T-helper 1 cell (primary cell): ENCODE measurements at regions not wholly inside any gene's neighbourhood (a gene's known extent, or its start where the extent isn't known, plus 50 kb on each side); places are given as distances from the start of the nearest gene placed in this dataset.
"Not testable (repeated sequence)": the region's sequence is repeated elsewhere in the genome, so short reads cannot be mapped to it uniquely, and the experiment has no call there.

Experiments used
- DNase-seq, 5 donors: peaks; one replicate each; pipeline ENCODE4 v3.0.0-alpha.2; 2012 to 2020

DNA sequence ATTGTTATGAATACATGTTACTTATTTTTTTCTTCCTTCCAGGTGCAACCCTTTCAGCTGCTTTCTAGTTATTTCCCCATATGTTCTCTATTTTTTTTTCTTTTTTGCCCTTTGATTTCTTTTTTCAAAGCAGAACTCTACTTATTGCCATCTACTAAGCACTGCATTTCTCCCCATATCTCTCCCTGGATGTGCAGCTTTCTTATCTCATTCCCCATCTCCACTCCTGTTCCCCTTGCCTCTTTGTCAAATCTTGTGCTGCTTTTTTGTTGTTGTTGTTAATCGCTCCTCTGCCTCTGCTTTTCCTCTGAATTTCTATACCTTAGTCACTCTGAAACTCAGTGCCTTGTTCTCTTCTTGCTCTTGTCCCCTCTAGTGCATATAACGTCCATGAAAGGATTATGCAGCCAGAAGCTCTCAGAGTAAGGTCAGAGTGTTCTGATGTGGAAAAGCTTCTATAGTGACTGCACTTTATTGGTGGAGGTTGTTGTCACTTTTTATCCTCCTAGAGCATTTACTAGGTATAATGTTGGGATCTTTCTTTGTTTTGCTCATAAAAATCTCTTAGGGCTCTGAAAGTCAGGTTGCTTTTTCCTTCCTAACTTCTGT, 51.1 kb upstream of the JADE1 start:
- no peak for DNase-seq

DNA sequence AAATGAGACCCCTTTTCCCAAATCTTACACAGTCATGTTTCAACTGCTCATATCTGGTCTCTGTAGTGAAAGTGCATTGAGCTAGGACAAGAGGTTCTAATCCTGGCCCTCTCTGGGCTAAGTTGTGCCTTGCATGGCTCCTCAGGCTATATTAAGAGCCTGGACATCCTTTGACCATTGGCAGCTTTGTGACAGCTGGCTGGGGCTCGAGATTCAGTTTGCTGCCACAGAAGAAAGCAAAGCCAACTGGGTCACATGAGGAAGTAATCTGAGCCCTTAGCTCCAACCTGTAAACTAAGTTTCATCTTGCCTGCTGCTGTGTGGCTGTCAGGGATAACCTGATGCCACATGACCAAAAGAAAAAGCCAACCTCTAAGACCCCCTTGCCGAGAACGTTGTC, 51.8 kb upstream of the JADE1 start:
- no peak for DNase-seq

DNA sequence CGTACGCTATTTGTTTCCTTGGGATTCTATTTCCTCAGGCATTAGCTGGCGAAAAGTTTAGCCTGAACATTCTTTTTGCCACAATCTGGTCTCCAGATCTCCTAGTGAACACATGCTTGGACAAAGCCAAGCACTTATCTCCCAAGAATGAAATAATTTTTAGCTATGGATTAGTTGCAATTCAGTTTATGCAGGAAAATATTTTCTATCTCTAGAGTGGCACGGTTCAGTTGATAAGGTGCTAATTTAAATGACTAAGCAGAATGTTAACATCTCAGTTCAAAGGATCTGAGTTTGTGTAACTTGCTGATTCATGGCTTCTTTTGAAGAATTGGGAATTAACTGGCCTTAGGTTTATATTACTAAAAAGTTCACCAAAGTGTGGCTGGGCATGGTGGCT, 58.1 kb upstream of the JADE1 start:
- DNase-seq, result no peak

DNA sequence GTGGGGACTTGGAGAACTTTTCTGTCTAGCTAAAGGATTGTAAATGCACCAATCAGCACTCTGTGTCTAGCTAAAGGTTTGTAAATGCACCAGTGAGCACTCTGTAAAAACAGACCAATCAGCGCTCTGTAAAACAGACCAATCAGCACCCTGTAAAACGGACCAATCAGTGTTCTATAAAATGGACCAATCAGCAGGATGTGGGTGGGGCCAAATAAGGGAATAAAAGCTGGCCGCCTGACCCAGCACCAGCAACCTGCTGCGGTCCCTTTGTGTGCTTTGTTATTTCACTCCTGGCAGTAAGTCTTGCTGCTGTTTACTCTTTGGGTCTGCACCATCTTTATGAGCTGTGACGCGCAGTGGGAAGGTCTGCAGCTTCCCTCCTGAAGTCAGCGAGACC, 67.8 kb upstream of the JADE1 start:
- DNase-seq, result not testable (repeated sequence)

DNA sequence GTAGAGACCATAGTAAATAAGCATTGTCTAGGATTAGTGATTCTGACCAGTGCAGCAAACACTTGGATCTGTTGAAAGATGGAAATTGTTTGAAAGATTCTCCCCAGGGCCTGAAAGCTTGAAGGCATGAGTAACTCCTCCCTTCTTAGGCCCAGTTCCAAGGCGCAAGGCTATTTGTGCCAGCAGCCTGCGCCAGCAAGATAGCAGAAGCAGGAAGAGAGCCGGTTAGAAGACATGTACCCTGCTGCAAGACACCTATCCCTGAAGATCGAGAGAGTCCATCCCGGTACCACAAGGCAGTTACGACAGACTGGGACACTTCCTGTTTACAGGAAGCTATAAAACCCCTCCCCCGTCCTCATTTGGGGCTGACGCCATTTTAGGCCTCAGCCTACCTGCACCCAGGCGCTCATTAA, 72.4 kb upstream of the JADE1 start:
- DNase-seq, result no peak

DNA sequence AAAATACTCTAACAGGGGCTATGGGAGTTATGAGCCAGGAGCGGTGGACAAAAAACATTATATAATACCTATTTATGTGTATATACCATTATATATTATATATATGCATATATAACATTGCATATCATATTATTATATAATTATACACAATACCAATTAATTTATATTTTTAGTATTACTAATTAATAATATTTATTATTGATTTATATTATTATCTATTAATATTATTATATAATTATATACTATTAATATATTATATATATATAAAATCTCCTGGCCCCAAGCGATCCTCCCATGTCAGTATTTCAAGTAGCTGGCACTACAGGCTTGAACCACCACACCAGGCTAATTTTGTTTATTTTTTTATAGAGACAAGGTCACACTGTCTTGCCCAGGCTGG, 73.8 kb upstream of the JADE1 start:
- no peak for DNase-seq

DNA sequence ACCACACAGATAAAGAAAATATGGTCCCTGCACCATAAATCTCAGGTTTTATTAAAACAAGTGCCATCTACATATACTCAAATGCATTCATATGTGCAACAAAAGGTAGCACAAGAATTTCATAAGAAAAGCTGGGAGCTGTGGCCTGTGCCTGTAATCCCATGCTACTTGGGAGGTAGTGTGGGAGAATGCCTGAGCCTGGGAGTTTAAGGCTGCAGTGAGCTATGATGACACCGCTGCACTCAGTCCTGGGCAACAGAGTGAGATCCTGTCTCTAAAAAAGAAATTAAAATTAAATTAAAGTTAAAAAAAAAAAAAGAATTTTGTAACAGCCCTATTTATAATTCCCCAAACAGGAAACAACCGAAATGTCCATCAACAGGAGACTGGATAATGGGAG, 81.3 kb upstream of the JADE1 start:
- no peak for DNase-seq

DNA sequence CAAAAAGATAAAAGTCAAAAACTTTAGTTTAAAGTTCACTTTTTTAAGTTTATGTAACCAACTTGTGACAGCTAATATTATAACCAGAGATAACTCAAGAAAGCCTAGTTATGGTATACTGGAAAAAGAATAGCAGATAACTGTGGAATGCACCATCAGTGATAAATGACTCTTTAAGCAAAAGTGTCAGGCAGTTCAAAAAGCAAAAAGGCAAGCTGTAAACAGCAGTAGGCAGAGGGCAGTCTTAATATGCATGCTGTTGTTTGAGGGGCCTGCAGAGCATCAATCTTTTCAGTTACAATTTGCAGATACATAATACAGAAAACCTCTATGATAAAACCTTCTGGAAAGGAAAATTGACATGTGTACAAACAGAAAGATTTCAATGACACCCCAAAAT, 81.8 kb upstream of the JADE1 start:
- no peak for DNase-seq

DNA sequence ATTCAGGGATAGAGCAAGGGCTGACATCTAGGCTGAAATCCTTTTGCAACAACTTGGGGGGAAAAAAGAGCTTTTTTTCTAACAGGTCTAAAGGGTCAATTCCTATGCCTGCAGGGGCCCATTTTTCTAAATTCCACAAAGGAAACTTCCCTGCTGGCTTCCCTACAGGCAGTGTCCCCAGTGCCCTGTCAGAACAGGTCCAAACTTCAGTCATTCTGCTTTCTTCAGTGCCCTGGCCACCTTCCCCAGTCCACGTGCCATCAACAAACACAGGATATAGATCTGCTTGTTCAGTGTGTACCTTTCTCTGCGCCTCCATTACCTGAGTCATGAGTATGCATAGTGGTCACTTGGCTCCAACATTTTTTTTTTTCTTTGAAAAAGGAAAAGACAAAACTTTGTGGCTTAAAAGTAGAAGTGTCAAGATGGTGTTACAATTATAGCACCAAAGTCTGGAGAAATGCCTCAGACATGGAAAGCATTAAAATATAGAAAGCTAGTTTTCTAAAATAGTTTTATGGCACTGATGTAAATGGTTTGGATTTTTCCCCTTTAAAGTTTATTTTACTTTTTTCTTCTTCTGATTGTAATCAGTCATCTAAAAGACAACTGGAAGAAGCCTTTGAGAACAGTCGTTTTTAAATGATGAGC, 84.0 kb upstream of the JADE1 start:
- DNase-seq, result no peak

DNA sequence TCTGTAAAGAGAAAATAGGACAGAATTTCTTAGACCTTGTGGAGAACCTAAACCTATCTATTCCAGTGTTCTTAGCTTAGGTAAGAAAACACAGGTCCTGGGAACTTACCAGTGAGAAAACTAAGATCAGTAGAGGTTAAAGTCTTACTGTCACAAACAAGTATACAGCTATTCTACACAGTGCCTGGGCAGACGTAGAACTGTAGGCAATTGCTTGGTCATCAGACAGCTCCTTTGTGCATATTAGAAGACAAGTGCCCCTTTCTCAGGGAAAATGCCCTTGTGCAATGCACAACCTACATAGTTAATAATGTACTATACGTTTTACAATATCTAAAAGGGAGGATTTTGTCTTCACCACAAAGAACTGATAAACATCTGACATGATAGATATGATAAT, 86.6 kb upstream of the JADE1 start:
- no peak for DNase-seq

DNA sequence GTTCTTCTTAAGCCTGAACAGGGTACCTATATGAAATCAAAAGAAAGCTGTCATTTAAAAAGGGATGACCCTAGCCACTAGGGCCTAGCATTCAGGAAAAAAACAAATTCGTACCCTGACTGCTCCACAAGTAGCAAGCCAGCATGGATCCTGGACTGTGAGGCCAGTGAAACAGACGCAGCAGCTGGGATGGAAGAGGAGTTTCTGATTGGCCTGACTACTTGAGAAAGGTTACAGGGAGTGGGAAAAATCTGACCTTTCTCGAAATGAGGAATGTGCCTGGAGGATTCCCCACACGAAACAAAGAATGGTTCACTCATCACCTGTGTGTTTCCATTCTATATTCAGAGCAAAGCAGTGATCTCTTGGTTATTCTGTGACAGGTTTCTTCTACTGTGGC, 87.6 kb upstream of the JADE1 start:
- DNase-seq, result no peak

DNA sequence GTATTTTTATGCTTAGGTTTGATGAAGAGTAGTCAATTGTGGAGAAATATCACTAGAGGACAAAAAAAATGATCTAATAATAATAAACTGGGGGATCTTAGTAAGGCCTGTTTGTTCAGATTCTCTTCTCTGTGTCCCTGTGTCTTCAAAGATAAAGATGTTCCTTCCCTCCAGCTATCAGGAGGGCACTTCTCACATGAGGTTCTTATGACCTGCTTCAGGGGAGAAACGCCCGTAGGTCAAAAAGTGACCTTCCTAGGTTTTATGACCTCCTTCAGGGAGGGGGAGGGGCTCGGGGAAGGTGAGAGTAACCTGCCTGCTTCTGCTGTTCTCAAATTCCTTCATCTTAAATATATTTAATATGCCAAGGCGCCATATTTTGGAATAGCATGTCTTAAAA, 89.2 kb upstream of the JADE1 start:
- DNase-seq, result no peak

DNA sequence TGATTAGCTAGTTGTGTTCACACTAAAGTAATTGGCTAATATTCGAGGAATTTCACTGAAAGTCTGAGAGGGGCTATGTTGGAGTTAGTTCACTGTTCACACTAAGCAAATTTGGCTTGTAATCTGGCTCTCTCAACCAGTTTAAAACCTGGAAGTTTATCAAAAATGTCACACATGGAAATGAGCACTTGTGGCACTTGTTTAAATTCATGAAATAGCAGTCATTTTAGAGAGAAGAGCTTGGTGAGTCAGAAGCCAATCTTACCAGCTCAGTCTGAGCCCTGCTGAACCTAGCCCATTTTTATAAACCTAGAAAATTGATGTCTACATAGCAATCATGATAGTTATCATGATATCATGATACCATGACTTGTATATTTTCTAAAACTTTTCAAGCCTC, 90.7 kb upstream of the JADE1 start:
- no peak for DNase-seq

DNA sequence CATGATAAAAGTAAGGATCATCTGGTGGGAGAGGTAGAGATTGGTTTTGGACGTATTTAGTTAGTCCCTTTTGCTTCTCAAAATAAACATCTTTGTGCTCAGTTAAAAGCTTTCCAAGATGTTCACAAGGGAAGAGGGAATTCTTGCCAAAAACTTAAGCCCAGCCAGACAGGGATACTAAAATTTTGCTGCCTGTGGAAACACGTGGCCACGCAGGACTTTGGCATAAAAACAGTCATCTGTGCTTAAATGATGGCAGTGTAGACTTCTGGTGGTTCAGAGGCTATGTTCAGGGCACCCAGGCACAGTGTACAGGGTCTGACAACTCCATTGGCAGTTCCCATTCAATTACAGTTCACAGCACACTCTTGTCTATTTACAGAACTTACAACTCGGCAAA, 93.2 kb upstream of the JADE1 start:
- DNase-seq, result no peak

DNA sequence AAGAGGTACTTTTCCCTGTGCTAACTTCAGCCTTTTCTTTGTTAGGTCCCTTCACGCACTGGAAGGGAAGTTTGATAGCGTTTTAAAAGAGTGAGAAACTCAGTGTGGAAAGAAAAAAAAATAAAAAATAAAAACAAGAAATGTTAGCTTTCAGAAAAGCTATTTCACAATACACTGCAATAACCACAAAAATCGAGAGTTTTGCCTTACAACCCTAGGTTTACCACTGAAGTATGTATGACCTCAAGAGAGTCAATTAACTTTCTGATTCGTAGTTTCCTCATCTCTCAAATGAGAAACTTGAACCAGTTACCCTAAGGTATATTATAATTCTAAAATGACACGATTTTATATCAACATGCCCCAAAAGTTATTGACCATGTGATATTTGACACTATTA, 93.9 kb upstream of the JADE1 start:
- DNase-seq, result no peak

DNA sequence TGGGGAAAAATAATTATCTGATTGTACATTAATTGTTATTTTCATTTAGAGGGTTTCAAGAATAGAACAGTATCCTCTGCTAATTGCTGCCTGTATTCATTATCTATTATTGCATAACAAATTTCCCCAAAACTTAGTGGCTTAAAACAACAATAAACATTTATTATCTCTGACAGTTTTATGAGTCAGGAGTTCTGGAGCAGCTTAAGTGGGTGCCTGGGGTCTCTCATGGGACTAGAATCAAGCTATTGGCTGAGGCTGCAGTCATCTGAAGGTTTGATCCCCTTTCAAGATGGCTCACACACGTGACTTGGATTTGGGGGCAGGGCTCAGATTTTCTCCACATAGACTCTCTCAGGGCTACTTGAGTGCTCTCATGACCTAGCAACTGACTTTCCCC, 98.1 kb upstream of the JADE1 start:
- DNase-seq, result no peak

DNA sequence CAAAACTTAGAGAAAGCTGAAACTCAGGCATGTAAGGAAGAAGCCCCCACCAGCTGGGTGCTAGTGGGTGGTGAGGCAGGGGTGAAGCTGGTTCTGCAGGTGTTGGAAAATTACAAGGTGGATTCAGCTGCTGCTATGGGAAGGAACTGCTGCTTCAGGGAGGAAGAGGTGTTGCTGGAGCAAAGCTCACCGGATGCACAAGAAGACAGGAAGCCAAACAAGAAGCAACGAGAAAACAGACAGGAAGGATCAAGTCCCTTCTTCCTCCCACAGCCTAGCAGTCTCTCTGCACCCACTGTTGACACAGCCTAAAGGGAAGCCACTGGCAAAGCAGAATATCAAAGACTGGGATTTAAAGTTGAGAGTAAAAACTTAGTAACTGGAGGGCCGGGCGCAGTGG, 100.2 kb upstream of the JADE1 start:
- peak in 1 of 5 donors; percentile 53 for DNase-seq

DNA sequence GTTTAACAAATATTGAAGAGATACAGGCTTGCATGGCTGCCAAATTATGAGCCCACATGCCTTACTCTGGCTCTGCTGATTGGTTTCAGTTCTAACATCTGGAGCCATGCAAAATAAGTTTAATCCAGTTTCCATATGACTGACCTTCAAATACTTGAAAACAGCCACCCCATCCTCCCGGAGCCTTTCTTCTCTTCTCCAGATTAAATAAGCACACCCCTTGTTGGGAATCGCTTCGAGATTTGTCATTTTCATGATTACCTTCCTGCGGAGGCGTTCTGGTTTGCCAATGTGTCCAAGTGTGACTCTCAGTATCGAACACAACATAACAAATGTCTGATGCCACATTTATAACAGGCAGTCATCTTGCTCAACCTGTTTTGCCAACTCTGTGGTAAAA, 101.6 kb upstream of the JADE1 start:
- DNase-seq, result no peak

DNA sequence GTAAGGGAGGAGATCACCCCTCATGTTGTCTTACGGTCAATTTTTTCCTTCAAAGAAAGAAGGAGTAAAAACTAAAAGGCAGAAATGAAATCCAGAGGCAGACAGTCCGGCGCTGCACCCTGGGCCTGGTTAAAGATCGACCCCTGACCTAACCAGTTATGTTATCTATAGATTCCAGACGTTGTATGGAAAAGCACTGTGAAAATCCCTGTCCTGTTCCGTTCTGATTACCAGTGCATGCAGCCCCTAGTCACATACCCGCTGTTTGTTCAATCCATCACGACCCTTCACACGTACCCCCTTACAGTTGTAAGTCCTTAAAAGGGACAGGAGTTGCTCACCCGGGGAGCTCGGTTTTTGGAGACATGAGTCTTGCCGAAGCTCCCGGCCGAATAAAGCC, 105.6 kb upstream of the JADE1 start:
- DNase-seq, result no peak

DNA sequence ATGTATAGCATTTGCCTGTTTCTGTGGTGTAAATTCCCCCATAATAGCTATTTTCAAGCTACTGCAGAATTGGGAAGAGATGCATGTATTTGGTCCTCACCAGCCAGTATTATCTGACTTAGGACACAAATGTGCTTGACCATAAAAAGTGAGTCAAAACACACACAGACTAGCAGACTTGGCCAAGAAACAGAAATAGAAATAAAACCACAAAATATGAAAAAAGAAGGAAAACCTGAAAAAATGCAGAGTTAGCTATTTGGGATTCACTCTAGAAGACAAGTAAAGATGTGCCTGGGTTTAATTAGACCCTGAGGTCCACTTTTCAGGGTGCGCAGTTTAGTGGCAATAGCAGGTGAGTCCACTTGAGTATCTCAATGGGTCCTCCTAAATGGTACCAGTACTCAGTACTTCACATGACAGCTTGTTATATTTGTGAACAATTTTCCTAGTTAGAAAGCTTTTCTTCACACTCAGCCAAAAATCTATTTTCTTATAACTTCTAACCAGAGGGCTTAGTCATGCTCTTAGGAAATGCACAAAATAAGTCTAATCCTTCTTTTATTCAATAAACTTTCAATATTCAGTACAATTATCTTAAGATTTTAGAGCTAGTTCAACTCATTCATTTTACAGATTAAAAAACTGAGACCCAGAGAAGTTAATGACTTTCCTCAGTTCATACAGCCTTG, 108.7 kb upstream of the JADE1 start:
- DNase-seq, result no peak

DNA sequence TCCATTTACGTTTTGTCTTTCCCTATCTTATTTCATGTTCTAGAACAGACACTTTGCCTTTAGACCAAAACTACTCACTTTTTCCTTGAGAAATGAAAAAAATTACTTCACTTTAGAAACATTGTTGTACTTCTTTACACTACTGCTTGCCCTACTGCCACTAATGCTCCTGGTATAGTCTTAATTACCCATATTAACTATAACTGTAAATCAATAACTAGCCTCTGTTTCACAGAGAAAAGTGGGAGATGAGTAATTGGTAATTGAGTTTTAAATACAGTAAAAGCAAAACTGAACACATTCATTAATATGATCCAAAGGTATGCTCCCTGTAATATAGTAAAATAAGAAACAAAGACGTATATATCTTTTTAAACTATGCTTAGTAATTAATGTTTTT, 111.1 kb upstream of the JADE1 start:
- no peak for DNase-seq

DNA sequence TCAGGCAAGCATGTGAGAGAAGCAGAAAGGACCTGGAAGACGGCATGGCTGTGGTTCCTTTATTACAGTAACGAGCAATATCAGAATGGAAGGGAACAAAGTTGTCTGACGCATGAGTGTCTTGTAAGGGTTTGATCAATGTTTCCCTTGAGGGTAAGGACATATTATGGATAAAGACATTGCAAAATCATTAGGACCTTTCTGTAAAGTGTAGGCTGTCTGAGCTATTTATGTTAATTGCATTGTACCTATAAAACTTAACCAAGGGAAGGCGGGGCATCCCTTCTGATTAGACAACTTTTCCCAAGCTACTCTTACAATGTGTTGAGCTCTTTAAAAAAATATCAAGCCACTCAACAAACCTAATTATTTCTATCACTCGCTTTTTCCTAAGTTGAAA, 112.2 kb upstream of the JADE1 start:
- DNase-seq, result no peak

DNA sequence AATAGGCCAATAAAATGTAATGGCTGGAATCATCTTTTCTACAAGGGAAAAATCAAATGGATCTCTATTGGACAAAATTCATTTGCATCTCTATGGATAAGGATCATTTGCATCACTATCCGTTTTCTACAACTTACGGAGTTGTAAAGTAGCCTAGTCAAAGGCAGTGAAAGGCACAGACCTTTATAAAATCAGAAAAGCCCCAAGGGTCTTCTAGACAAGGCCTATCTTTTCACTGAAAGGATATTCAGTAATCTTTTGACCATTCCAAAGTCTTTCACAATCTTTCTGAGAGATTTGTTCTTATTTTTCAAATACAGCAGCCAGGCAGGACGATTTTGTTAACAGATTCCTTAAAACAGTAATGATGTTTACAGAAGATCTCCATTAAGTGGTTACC, 119.5 kb upstream of the JADE1 start:
- DNase-seq, result no peak

DNA sequence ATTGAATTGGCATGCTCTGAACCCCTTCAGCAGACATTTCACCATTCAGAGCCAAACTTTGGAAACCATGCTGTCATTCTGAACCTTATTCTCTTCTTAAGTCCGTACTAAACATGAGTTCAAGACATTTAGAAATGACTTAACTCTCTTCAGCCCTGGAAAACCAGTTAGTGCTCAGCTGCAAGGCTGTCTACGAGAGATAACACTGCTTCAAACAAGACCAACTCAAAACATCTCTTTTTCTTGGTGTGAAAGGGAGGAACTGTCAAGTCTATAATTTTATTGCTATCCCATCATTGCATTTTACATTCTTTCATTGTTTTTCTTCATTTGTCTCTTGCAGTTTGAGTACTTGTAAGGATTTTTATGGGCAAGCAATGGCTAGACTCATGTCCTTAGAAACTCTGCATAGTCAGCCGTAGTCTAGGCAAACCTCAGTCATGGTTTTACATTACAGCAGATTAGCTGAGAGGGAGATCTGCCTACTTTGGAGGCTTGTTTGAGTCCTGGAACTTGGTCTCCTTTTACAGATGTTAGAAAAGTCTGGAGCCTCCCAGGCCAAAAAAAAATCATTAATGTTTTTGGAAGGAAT, 120.6 kb upstream of the JADE1 start:
- DNase-seq, result no peak
